ENCODE measurements at regions not wholly inside any gene's neighbourhood (a gene's known extent, or its start where the extent isn't known, plus 50 kb on each side); places are given as distances from the start of the nearest gene placed in this dataset.

DNA sequence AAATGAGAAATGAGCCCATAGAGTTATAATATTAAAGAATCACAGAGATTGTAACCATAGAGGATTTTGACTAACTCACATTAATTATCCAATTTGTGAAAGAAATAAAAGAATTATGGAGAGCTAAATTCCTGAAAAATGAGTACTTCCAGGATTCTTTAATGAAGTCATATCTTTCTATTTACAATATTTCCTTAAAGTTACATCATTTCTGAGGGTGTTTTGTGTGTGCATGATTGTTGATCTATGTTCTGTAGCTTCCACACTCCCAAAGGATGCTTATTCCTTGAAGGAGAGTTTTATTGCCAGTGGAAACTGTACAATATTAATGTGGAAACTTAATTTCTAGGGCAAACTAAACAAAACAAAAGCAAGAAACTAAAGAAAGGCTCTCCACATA is 299.6 kb downstream of the MDFIC start:
- Mint-ChIP-seq H3K4me1 (peaks cover 12 to 17% (median 14%) of the 10 kb centered on the region in 4 donors), H3K27me3 (no peaks in the 10 kb centered on the region), H3K36me3 (no peaks in the 10 kb centered on the region), H3K27ac (no peak overlapping the region), H3K4me3 (no peak overlapping the region), H3K9me3 (no peaks in the 10 kb centered on the region)
- Histone ChIP-seq H3K27ac (ENCODE audit: low read depth, low read length) (no peak overlapping the region), H3K9me3 (ENCODE audit: control insufficient read depth in 1 of 2, low read length in 2 of 2) (no peaks in the 10 kb centered on the region), H3K4me3 (ENCODE audit: low read length in 2 of 2) (no peak overlapping the region), H3K27me3 (ENCODE audit: insufficient read depth, low read length) (no peaks in the 10 kb centered on the region), H3K36me3 (ENCODE audit: insufficient read depth, low read length) (no peaks in the 10 kb centered on the region), H3K4me1 (ENCODE audit: insufficient read depth, low read length) (peaks cover 12% of the 10 kb centered on the region)
- ChIA-PET POLR2A (ENCODE audit: partially characterized antibody) (interaction anchor here (1.0 kb wide), 1 partner anchor 19 kb away, joined by 3 read pairs; no protein-coding TSS in a partner anchor), CTCF (ENCODE audit: partially characterized antibody) (interaction anchor here (1.6 to 3.6 kb wide), 2 partner anchors 355 to 359 kb away, joined by 4 to 21 read pairs; no protein-coding TSS in a partner anchor)
- intact Hi-C loops (cut with micrococcal nuclease), result no loop called here
- no peak for DNase-seq

- POLR2A ChIA-PET (ENCODE audit: partially characterized antibody), result interaction anchor here (1.2 to 2.3 kb wide), 2 partner anchors 13 to 295 kb away, joined by 3 to 6 read pairs; no protein-coding TSS in a partner anchor
- peaks cover 12 to 18% (median 14%) of the 10 kb centered on the region in 4 donors for H3K4me1 Mint-ChIP-seq
- intact Hi-C loops (cut with micrococcal nuclease), result loop anchor here (5.0 kb wide), 2 partner anchors 296 to 1191 kb away; partner anchors contain the start of gene MDFIC
Observed at GRCh38 chr7:115218076-115218475, 296.2 kb downstream of the MDFIC start.

DNA sequence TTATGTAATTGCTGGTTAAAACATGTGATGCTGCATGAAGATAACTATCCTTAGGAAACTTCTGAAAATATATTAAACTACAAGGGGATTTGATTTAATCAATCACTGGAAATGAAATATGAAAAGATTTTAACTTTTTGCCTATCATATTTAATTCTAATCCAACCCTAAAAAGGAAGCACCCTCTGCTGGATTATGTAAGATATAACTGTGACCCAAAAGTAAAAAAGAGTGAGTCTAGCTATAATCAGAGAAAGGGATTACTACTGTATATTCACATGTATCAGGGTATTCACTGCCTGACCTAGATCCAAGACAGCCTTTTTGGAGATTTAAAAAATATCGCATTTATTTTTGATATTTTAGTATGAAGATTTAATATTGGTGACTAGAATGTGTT is 295.5 kb downstream of the MDFIC start:
- no peaks in the 10 kb centered on the region for H3K27me3 ChIP-seq (ENCODE audit: insufficient read depth, low read length)
- no peak overlapping the region for H3K4me3 ChIP-seq (ENCODE audit: low read length in 2 of 2)
- H3K27me3 Mint-ChIP-seq, result peaks cover 0 to 2% of the 10 kb centered on the region in 2 donors
- peaks cover 12 to 18% (median 14%) of the 10 kb centered on the region in 4 donors for H3K4me1 Mint-ChIP-seq
- H3K36me3 Mint-ChIP-seq, result no peaks in the 10 kb centered on the region
- no peak overlapping the region for H3K4me3 Mint-ChIP-seq
- peak overlapping the region in 1 of 7 donors; percentile 10 for H3K27ac Mint-ChIP-seq
- peaks cover 0 to 9% (median 0%) of the 10 kb centered on the region in 8 donors for H3K9me3 Mint-ChIP-seq
- ChIA-PET POLR2A (ENCODE audit: partially characterized antibody) (interaction anchor here (1.2 to 2.3 kb wide), 4 partner anchors 10 to 294 kb away, joined by 3 to 6 read pairs (median 4); no protein-coding TSS in a partner anchor), CTCF (ENCODE audit: partially characterized antibody) (interaction anchor here (0.7 to 7.0 kb wide), 13 partner anchors 9 to 374 kb away, joined by 3 to 167 read pairs (median 4); partner anchors contain the start of gene MDFIC)
- no peaks in the 10 kb centered on the region for H3K36me3 ChIP-seq (ENCODE audit: insufficient read depth, low read length)
- DNase-seq, result peak in 4 of 5 donors; percentile 22 to 29 (median 26)
- intact Hi-C loops (cut with micrococcal nuclease), result loop anchor here (1.0 to 5.0 kb wide), 3 partner anchors 295 to 1190 kb away; partner anchors contain the start of gene MDFIC
- H3K9me3 ChIP-seq (ENCODE audit: control insufficient read depth in 1 of 2, low read length in 2 of 2), result no peaks in the 10 kb centered on the region
- H3K27ac ChIP-seq (ENCODE audit: low read depth, low read length), result no peak overlapping the region
- H3K4me1 ChIP-seq (ENCODE audit: insufficient read depth, low read length), result peaks cover 15% of the 10 kb centered on the region

More at GRCh38 chr7:115218076-115218475, 296.2 kb downstream of the MDFIC start:
- Mint-ChIP-seq H3K27ac (no peak overlapping the region), H3K36me3 (no peaks in the 10 kb centered on the region), H3K27me3 (no peaks in the 10 kb centered on the region), H3K4me3 (no peak overlapping the region), H3K9me3 (peaks cover 0 to 4% (median 0%) of the 10 kb centered on the region in 8 donors)
- Histone ChIP-seq H3K4me1 (ENCODE audit: insufficient read depth, low read length) (peaks cover 15% of the 10 kb centered on the region), H3K4me3 (ENCODE audit: low read length in 2 of 2) (no peak overlapping the region), H3K9me3 (ENCODE audit: control insufficient read depth in 1 of 2, low read length in 2 of 2) (no peaks in the 10 kb centered on the region), H3K27ac (ENCODE audit: low read depth, low read length) (no peak overlapping the region), H3K36me3 (ENCODE audit: insufficient read depth, low read length) (no peaks in the 10 kb centered on the region), H3K27me3 (ENCODE audit: insufficient read depth, low read length) (no peaks in the 10 kb centered on the region)
- CTCF ChIA-PET (ENCODE audit: partially characterized antibody), result interaction anchor here (0.7 to 7.0 kb wide), 10 partner anchors 8 to 374 kb away, joined by 3 to 167 read pairs (median 4); no protein-coding TSS in a partner anchor
- DNase-seq, result no peak

DNA sequence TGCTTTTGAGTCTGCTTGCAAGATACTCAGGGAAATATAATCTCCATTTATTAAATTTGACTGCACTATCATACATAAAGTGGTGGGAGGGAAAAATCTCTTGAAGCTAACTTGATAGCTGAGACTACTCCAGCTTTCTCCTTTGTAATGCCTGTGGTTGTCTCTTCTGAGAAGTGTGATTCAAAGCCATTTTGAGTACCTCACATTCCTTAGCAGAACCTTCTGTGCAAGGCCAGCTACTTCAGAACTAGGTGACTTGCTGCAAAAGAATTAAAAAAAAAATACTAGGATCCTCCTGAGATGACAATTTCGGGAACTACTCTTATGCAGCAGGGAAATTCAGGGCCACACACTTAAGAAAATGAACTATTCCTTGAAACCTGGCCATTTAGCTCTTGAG is 294.8 kb downstream of the MDFIC start:
- H3K27me3 Mint-ChIP-seq, result peaks cover 0 to 4% of the 10 kb centered on the region in 2 donors

GRCh38 chr7:115211171-115211570 is 289.3 kb downstream of the MDFIC start:
- peaks cover 0 to 4% of the 10 kb centered on the region in 2 donors for H3K27me3 Mint-ChIP-seq
- H3K4me1 ChIP-seq (ENCODE audit: insufficient read depth, low read length), result peaks cover 6% of the 10 kb centered on the region
- no peak overlapping the region for H3K4me3 Mint-ChIP-seq
- no peaks in the 10 kb centered on the region for H3K27me3 ChIP-seq (ENCODE audit: insufficient read depth, low read length)
- H3K9me3 Mint-ChIP-seq, result peaks cover 3 to 16% (median 12%) of the 10 kb centered on the region in 8 donors
- peaks cover 2 to 4% of the 10 kb centered on the region in 2 donors for H3K36me3 Mint-ChIP-seq
- no peaks in the 10 kb centered on the region for H3K9me3 ChIP-seq (ENCODE audit: control insufficient read depth in 1 of 2, low read length in 2 of 2)
- ChIA-PET POLR2A (ENCODE audit: partially characterized antibody) (interaction anchor here (1.3 kb wide), 1 partner anchor 290 kb away, joined by 3 read pairs; the partner anchor contains the start of gene MDFIC), CTCF (ENCODE audit: partially characterized antibody) (interaction anchor here (1.2 kb wide), 1 partner anchor 346 kb away, joined by 6 read pairs; no protein-coding TSS in a partner anchor)
- H3K27ac ChIP-seq (ENCODE audit: low read depth, low read length), result no peak overlapping the region
- intact Hi-C loops (cut with micrococcal nuclease), result no loop called here
- no peak overlapping the region for H3K27ac Mint-ChIP-seq
- peaks cover 6 to 18% (median 7%) of the 10 kb centered on the region in 4 donors for H3K4me1 Mint-ChIP-seq
- no peak overlapping the region for H3K4me3 ChIP-seq (ENCODE audit: low read length in 2 of 2)
- H3K36me3 ChIP-seq (ENCODE audit: insufficient read depth, low read length), result no peaks in the 10 kb centered on the region
- no peak for DNase-seq

More for the DNA sequence above, 294.8 kb downstream of the MDFIC start:
- H3K9me3 ChIP-seq (ENCODE audit: control insufficient read depth in 1 of 2, low read length in 2 of 2), result no peaks in the 10 kb centered on the region
- H3K36me3 ChIP-seq (ENCODE audit: insufficient read depth, low read length), result no peaks in the 10 kb centered on the region
- no peak overlapping the region for H3K27ac ChIP-seq (ENCODE audit: low read depth, low read length)
- no peak for DNase-seq
- H3K9me3 Mint-ChIP-seq, result peaks cover 0 to 9% (median 0%) of the 10 kb centered on the region in 8 donors
- peak overlapping the region in 1 of 8 donors; percentile 10 for H3K4me3 Mint-ChIP-seq
- peaks cover 12 to 18% (median 14%) of the 10 kb centered on the region in 4 donors for H3K4me1 Mint-ChIP-seq
- peak overlapping the region in 2 of 7 donors; percentile 26 to 36 for H3K27ac Mint-ChIP-seq
- H3K36me3 Mint-ChIP-seq, result no peaks in the 10 kb centered on the region
- POLR2A ChIA-PET (ENCODE audit: partially characterized antibody), result interaction anchor here (0.6 to 2.3 kb wide), 4 partner anchors 11 to 351 kb away, joined by 3 to 6 read pairs (median 4); no protein-coding TSS in a partner anchor
- no peak overlapping the region for H3K4me3 ChIP-seq (ENCODE audit: low read length in 2 of 2)
- CTCF ChIA-PET (ENCODE audit: partially characterized antibody), result interaction anchor here (0.8 to 7.0 kb wide), 10 partner anchors 11 to 351 kb away, joined by 3 to 167 read pairs (median 4); partner anchors contain the start of gene MDFIC
- intact Hi-C loops (cut with micrococcal nuclease), result loop anchor here (1.0 to 5.0 kb wide), 3 partner anchors 294 to 1189 kb away; partner anchors contain the start of gene MDFIC
- H3K27me3 ChIP-seq (ENCODE audit: insufficient read depth, low read length), result no peaks in the 10 kb centered on the region
- H3K4me1 ChIP-seq (ENCODE audit: insufficient read depth, low read length), result peaks cover 15% of the 10 kb centered on the region

GRCh38 chr7:115210552-115210951 is 288.7 kb downstream of the MDFIC start:
- no peak overlapping the region for H3K4me3 Mint-ChIP-seq
- no peak overlapping the region for H3K4me3 ChIP-seq (ENCODE audit: low read length in 2 of 2)
- peaks cover 2 to 9% of the 10 kb centered on the region in 2 donors for H3K36me3 Mint-ChIP-seq
- H3K27me3 ChIP-seq (ENCODE audit: insufficient read depth, low read length), result no peaks in the 10 kb centered on the region
- CTCF ChIA-PET (ENCODE audit: partially characterized antibody), result interaction anchor here (1.2 kb wide), 1 partner anchor 345 kb away, joined by 6 read pairs; no protein-coding TSS in a partner anchor
- no peak overlapping the region for H3K27ac Mint-ChIP-seq
- peaks cover 6 to 17% (median 7%) of the 10 kb centered on the region in 4 donors for H3K4me1 Mint-ChIP-seq
- DNase-seq, result no peak
- POLR2A ChIA-PET (ENCODE audit: partially characterized antibody), result interaction anchor here (1.3 kb wide), 1 partner anchor 289 kb away, joined by 3 read pairs; the partner anchor contains the start of gene MDFIC
- peaks cover 6% of the 10 kb centered on the region for H3K4me1 ChIP-seq (ENCODE audit: insufficient read depth, low read length)
- peaks cover 0 to 4% of the 10 kb centered on the region in 2 donors for H3K27me3 Mint-ChIP-seq
- H3K27ac ChIP-seq (ENCODE audit: low read depth, low read length), result no peak overlapping the region
- no peaks in the 10 kb centered on the region for H3K36me3 ChIP-seq (ENCODE audit: insufficient read depth, low read length)
- peaks cover 3 to 23% (median 15%) of the 10 kb centered on the region in 8 donors for H3K9me3 Mint-ChIP-seq
- intact Hi-C loops (cut with micrococcal nuclease), result no loop called here
- H3K9me3 ChIP-seq (ENCODE audit: control insufficient read depth in 1 of 2, low read length in 2 of 2), result no peaks in the 10 kb centered on the region

Data from CD4-positive, alpha-beta memory T cell (primary cell).